ENCODE measurements at regions not wholly inside any gene's neighbourhood (a gene's known extent, or its start where the extent isn't known, plus 50 kb on each side); places are given as distances from the start of the nearest gene placed in this dataset.

GRCh38 chr3:44070841-44071546 lies 170.7 kb upstream of the TOPAZ1 start:
- H3K27me3 Mint-ChIP-seq (ENCODE audit: low read depth in 2 of 2) = peaks cover 7 to 11% of the 10 kb centered on the region in 2 donors

DNA sequence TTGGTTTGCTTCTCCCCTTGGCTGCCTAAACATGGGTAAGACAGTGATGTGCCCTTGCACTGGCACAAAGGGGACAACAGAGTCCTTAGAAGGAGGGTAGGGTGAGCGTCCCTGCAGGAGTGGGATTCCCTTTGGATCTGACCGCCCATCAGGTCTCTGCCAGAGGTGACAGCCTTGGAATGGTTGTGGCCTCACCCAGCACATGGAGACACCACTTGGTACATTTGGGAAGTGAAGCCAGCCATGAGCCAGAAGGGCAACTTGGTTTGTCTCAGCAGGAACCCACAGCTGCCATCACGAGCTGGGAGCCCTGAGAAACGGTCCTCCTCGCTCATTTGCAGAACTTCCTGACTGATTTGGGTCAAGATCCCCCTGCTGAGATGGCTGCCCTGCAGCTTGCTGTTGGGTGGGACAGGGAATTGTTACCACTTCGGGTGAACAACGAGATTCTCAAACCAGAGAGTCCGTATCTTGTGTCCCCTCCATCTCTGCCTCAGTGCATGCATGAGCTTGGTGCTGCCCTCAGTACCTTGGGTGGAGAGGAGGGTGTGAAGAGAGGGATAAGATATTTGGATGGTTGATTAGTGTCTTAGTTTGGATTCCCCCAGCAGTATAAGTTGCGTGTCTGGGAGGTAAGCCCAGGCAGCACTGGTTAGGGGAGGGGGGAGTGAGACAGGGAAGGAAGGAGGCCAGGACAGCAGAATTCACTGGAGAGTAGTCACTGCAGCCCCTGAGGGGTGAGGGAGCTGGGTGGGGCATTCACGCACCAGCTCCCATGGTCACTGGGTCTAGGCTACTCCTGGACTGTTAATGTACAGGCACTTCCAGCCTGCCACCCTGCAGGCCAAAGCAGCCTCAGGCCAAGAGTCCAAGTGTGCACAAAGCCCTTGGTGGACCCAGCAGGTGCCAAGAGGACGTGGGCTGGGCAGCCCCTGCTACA lies 168.8 kb upstream of the TOPAZ1 start:
- Histone ChIP-seq H3K36me3 (ENCODE audit: control insufficient read depth, insufficient read depth, low read length) (no peaks in the 10 kb centered on the region), H3K4me3 (ENCODE audit: low read length) (no peak overlapping the region), H3K9me3 (ENCODE audit: control insufficient read depth, insufficient read depth, low read length) (no peaks in the 10 kb centered on the region), H3K27me3 (ENCODE audit: control insufficient read depth, insufficient read depth, low read length) (no peaks in the 10 kb centered on the region), H3K4me1 (ENCODE audit: control insufficient read depth, insufficient read depth, low read length) (no peaks in the 10 kb centered on the region), H3K27ac (ENCODE audit: low read length) (no peak overlapping the region)
- no peaks in the 10 kb centered on the region for H3K4me1 Mint-ChIP-seq
- WGBS (ENCODE audit: insufficient coverage) = 83% methylated on average over 11 of the region's 11 CpGs
- no peak for TF ChIP-seq CTCF (IDR thresholded peaks at IDR 0.05)
- ATAC-seq (no peak), DNase-seq (no peak)
- H3K4me3 Mint-ChIP-seq = no peak overlapping the region
- intact Hi-C loops (cut with micrococcal nuclease) = no loop called here
- H3K27ac Mint-ChIP-seq = no peak overlapping the region
- H3K9me3 Mint-ChIP-seq = no peaks in the 10 kb centered on the region
- no peaks in the 10 kb centered on the region for H3K36me3 Mint-ChIP-seq
- H3K27me3 Mint-ChIP-seq (ENCODE audit: low read depth in 2 of 2) = peaks cover 7 to 11% of the 10 kb centered on the region in 2 donors

More at GRCh38 chr3:44070841-44071546, 170.7 kb upstream of the TOPAZ1 start:
- TF ChIP-seq CTCF (IDR thresholded peaks at IDR 0.05) = no peak
- no peaks in the 10 kb centered on the region for H3K27me3 ChIP-seq (ENCODE audit: control insufficient read depth, insufficient read depth, low read length)
- WGBS (ENCODE audit: insufficient coverage) = 97% methylated on average over 6 of the region's 8 CpGs
- H3K27ac ChIP-seq (ENCODE audit: low read length) = no peak overlapping the region
- Mint-ChIP-seq H3K36me3 (no peaks in the 10 kb centered on the region), H3K4me3 (no peak overlapping the region), H3K27ac (no peak overlapping the region), H3K4me1 (no peaks in the 10 kb centered on the region), H3K9me3 (no peaks in the 10 kb centered on the region)
- ATAC-seq (no peak), DNase-seq (no peak)
- no peaks in the 10 kb centered on the region for H3K4me1 ChIP-seq (ENCODE audit: control insufficient read depth, insufficient read depth, low read length)
- no peak overlapping the region for H3K4me3 ChIP-seq (ENCODE audit: low read length)
- no peaks in the 10 kb centered on the region for H3K36me3 ChIP-seq (ENCODE audit: control insufficient read depth, insufficient read depth, low read length)
- no peaks in the 10 kb centered on the region for H3K9me3 ChIP-seq (ENCODE audit: control insufficient read depth, insufficient read depth, low read length)
- intact Hi-C loops (cut with micrococcal nuclease) = no loop called here

DNA sequence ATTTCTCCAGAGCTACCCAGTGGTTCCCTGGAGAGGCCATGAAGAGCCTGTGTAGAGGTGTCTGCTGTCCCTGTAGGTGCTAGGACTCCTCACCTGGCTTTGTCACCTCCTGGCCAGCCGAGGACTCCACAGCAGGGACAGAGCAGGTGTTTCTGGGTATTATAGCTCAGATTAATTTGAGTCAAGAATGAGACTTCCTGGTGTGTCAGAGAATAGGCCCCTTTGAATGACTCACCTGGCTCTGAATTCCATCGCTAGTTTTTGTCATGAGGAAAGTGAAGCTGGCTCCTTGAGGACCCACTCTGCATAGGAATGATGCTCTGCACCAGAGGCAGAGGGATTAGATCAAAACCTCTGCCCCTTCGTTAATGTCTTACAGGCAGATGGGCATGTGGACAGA lies 167.5 kb upstream of the TOPAZ1 start:
- WGBS (ENCODE audit: insufficient coverage) = 85% methylated on average over 3 of the region's 3 CpGs
- no peak overlapping the region for H3K4me3 ChIP-seq (ENCODE audit: low read length)
- no peaks in the 10 kb centered on the region for H3K4me1 ChIP-seq (ENCODE audit: control insufficient read depth, insufficient read depth, low read length)
- Mint-ChIP-seq H3K9me3 (no peaks in the 10 kb centered on the region), H3K36me3 (no peaks in the 10 kb centered on the region), H3K4me3 (no peak overlapping the region), H3K27me3 (ENCODE audit: low read depth in 2 of 2) (peaks cover 4 to 11% of the 10 kb centered on the region in 2 donors), H3K4me1 (no peaks in the 10 kb centered on the region), H3K27ac (no peak overlapping the region)
- H3K36me3 ChIP-seq (ENCODE audit: control insufficient read depth, insufficient read depth, low read length) = no peaks in the 10 kb centered on the region
- H3K27me3 ChIP-seq (ENCODE audit: control insufficient read depth, insufficient read depth, low read length) = no peaks in the 10 kb centered on the region
- DNase-seq = no peak
- H3K27ac ChIP-seq (ENCODE audit: low read length) = no peak overlapping the region
- no peak for ATAC-seq
- TF ChIP-seq CTCF (IDR thresholded peaks at IDR 0.05) = no peak
- intact Hi-C loops (cut with micrococcal nuclease) = no loop called here
- no peaks in the 10 kb centered on the region for H3K9me3 ChIP-seq (ENCODE audit: control insufficient read depth, insufficient read depth, low read length)
